GM12874 (cell line): ENCODE measurements at regions not wholly inside any gene's neighbourhood (a gene's known extent, or its start where the extent isn't known, plus 50 kb on each side); places are given as distances from the start of the nearest gene placed in this dataset.

Experiments
- CTCF ChIP-seq: IDR thresholded peaks from 2 replicates; pipeline ENCODE4 v1.5.1; 2011; ENCODE audit warnings: low read depth, mild to moderate bottlenecking, control low read depth, low read length, moderate library complexity; ENCODE audit not compliant: insufficient read depth

DNA sequence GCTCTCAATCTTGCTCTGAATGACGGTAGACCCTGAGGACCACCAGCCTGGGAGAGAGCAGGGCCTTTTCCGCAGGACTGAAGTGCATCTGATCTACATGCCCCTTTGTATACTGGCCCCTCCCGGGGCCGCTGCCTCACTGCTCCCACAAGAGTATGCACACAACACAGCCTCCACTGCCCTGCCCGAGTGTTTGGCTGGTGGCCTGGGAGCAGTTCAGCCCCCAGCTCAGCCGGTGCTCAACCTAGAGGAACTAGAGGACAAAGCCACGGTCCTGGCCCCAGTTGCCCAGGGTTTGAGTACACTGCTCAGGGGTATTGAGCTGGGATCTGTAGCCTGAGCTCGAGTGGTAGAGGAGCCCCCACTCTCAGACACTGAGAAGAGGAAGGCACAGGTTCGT is 118.9 kb upstream of the CAB39 start:
- no peak for TF ChIP-seq CTCF

GRCh38 chr2:230594286-230594840 is 118.3 kb upstream of the CAB39 start:
- TF ChIP-seq CTCF = no peak

DNA sequence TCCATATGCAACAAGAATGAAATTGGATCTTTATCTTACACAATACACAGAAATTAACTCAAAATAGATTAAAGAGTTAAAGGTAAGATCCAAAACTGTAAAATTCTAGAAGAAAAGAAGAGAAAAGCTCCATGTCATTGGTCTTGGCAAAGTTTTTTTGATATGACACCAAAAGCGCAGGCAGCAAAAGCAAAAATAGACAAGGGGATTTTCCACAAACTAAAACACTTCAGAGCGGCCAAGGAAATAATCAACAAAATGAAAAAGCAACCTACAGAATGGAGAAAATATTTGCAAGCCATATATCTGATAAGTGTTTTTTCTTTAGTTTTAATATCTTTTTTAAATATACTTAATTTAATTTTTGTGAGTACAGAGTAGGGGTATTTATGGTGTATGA is 112.8 kb upstream of the CAB39 start:
- TF ChIP-seq CTCF = no peak

GRCh38 chr2:230600285-230600684 is 112.4 kb upstream of the CAB39 start:
- no peak for TF ChIP-seq CTCF

- TF ChIP-seq CTCF = no peak
These were observed 111.8 kb upstream of the CAB39 start for GRCh38 chr2:230600881-230601280.

- no peak for TF ChIP-seq CTCF
These were observed 111.1 kb upstream of the CAB39 start for GRCh38 chr2:230601510-230601909.

DNA sequence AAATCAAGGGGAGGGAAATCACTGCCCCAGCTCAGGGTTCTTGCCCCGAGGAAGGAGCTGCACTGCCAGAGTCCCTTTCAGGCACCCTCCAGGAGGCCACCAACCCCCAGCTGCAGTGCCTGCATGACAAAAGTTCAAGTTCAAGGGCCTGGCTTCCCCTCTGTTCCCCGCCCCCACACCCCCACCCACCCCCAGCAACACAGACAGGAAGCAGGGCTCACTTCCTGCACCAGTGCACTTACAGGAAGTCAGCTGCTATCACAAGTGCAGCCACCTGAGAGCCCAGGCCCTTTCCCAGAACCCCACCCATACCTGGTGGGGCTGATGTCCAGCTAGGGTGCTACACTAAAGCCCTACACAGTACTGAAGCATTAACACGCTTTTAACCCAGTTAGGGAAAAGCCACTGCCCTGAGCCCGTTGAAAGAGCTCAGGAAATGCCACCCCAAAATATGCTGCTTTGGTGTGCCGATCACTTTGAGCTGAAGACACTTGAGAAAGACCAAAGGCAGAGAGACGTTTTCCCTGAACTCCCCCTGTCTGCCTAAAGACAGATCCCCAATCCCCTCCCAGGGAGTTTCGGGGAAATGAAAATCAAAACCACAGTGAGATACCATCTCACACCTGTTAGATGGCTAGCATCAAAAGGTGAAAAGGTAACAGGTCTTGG is 109.9 kb upstream of the CAB39 start:
- no peak for TF ChIP-seq CTCF
